GM21367 (cell line): ENCODE measurements at regions not wholly inside any gene's neighbourhood (a gene's known extent, or its start where the extent isn't known, plus 50 kb on each side); places are given as distances from the start of the nearest gene placed in this dataset.
"Not testable (repeated sequence)": the region's sequence is repeated elsewhere in the genome, so short reads cannot be mapped to it uniquely, and the experiment has no call there.

Source experiments
- ATAC-seq: cut with Tn5 transposase; IDR thresholded peaks from one replicate; pipeline ENCODE4 v1.9.1; 2021; ENCODE audit not compliant: unreplicated experiment

- ATAC-seq: no peak
Measured at GRCh38 chr12:126396536-126396935, 1331.3 kb downstream of the AACS start.

- ATAC-seq: no peak
Measured at GRCh38 chr12:126397071-126397581, 1331.9 kb downstream of the AACS start.

DNA sequence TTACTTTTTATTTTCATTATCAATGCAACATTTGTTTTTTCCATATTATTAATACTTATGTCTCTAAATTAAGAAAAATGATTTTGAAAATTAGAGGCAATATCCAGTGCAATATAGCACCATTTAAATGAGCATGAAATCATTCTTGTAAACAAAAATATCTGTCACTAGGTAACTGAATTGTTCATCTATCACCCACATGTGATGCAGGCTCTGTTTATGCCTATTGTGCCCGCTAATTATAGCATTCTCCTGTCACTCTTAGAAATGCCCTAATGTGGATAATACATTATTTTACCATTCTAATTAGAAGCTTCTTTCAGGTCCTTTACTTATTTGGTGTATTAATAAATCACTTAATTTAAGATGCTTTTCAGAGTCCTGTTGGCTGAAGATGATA is 1332.4 kb downstream of the AACS start:
- no peak for ATAC-seq

DNA sequence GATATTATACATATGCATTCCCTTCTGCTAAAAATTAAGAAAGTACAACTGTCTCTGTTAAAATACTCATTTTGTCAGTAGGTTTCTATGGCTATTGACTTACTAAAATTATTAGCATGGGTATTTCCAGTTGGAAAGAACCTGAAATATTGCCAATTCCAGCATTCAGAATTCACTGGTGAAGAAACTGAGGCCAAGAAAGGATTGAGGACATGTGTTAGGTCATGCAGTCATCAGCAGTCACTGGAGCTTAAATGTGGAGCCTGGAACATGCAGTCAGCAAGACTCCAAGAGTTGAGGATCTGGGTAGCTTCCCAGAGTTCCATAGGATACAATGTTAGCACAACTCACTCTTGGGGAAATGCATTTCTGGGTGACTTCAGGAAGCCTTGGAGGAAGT is 1335.6 kb downstream of the AACS start:
- ATAC-seq: no peak

DNA sequence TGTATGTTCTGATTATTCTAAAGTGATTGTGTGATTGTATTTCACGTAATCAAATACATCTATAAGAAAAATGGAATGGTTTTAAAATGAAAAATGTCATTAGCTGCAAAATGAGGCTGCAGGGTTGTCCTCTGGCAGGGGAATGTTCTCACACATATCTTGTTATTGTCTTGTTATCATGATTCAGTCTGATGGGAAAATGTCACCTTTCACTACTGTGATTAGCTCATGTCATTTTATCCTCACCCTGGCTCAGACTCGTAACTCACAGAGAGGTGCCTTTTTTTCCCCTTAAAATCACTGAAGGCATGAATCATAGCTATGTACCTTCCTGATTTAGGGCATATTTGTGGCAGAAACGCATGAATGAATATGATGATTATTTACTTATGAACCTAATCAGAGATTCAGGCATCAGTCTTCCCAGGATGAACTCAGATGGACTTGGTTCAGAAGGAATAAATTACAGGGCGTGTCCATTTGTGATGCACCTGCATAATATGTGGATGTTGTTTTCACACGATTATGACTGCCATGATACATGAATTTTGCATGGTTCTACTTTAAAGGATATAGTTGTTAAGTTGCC is 1339.2 kb downstream of the AACS start:
- ATAC-seq: no peak

- ATAC-seq: no peak
Measured at GRCh38 chr12:126418400-126418799, 1353.2 kb downstream of the AACS start.

DNA sequence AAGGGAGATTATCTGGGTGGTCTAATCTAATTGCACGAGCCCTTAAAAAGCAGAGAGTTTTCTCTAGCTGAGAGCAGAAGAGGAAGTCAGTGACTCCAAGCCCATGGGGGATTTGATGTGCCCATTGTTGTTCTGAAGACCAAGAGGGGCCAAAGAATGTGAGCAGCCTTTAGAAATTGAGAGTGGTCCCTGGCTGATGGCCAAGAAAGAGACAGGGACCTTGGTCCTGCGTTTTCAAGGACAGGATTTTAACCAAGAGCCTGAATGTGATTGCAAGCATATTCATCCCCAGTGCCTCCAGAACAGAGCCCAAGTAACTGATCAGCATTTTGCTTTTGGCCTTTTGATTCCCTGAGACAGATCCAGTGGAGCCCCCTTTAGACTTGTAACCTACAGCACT is 1353.9 kb downstream of the AACS start:
- no peak for ATAC-seq

- no peak for ATAC-seq
Measured at GRCh38 chr12:126424696-126425095, 1359.5 kb downstream of the AACS start.

- no peak for ATAC-seq
Measured at GRCh38 chr12:126425264-126425663, 1360.0 kb downstream of the AACS start.

DNA sequence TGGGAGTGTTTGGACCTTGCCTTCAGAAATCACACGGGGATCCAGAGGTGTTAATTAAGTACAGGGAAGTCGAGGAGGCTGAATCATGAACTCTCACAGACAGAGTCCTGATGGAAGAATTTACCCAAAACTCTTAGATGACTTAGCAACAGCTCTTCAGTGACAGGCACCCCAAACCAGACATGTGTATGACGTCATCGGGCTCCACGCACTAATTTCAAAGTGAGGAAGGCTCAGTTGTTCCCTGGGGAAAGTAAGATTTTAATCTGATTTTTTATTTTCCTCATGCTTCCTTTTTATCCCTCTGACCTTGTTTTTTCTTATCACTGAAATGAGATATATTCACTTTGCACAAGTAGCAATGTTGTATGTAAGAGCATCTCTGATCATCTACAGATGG is 1363.5 kb downstream of the AACS start:
- ATAC-seq: no peak

GRCh38 chr12:126430921-126431320 is 1365.7 kb downstream of the AACS start:
- ATAC-seq: no peak

DNA sequence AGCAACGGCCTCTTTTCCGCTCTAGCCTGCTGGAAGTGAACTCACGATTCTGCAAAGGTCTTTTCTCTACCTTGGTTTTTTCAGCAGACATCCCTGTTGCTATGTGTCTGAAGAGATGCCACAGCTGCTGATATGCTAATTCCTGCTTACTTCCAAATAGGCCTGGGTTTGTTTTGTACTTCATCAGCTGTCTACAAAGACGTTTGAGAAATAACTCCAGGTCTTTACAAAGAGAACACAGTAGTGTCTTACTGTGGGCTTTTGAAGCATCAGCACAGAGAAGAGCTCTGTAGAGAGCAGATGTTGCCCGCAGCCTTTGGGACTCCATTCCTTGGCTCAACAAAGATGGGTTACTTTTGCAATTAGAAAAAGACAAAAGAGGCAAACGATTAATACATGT is 1366.5 kb downstream of the AACS start:
- ATAC-seq: no peak

DNA sequence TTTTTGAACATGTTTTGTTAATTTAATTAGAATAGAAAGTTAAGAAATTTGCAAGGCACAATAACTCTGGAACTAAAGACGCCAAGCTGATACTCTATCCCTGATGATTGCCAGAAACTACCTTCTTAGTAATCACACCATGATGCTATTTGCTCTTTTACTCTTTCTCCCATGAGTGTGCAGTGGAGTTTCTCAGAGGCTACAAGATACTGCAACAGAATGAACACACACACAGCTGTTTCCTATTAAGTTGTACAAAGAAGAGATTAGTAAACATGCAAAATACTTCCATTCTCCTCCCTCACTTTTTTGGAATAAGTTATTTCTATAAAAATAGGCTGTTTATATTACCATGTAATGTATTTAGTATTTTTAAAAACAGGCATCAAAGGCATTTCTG is 1367.5 kb downstream of the AACS start:
- no peak for ATAC-seq

GRCh38 chr12:126434412-126434985 is 1369.3 kb downstream of the AACS start:
- no peak for ATAC-seq

- ATAC-seq: no peak
Measured at GRCh38 chr12:126436041-126436440, 1370.8 kb downstream of the AACS start.

GRCh38 chr12:126437934-126438333 is 1372.7 kb downstream of the AACS start:
- no peak for ATAC-seq

DNA sequence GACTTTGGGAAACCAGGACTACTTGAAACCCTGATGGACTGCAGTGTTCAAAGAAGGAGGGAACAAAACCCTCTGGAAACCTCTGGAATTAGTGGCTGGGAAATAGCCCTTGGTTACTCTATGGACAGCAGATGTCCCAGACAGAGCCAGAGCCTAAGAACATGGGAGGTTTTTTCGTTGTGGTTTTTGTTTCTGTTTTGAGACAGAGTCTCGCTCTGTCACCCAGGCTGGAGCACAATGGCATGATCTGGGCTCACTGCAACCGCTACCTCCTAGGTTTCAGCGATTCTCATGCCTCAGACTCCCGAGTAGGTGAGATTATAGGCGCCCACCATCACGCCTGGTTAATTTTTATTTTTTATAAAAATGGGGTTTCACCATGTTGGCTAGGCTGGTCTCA is 1378.7 kb downstream of the AACS start:
- ATAC-seq: no peak

DNA sequence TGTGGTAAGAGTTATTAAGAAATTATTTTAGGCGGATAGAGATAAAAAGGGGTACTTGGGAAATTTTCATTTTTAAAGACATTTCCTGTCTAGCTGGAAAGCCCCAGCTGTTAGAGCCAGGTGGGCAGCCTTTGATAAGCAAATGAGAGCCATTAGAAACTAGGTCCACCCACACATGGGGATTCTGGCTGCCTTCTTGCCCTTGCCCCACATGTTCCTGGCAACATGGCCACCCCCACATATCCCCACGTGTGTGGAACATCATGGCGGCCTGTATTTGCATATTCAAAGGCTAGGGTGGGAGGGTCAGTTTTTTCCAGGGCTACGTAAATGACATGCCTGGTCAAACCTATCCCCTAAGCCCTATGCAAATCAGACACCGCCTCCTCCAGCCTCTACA is 1382.1 kb downstream of the AACS start:
- no peak for ATAC-seq

DNA sequence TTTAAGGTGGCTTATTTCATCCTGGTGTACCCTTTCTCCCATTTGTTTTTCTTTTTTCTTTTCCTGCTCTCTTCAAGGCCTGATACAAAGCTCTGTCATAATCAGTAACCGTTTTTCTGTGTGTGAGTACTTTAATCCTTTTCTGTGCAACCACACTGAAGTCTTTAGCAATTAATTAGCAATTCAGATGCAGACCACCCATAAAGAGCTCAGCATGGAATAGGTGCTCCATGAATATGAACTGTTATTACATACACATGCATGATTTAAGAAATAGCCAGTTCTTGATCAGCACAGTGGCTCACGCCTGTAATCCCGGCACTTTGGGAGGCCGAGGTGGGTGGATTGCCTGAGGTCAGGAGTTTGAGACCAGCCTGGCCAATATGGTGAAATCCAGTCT is 1386.6 kb downstream of the AACS start:
- no peak for ATAC-seq

GRCh38 chr12:126452686-126453085 is 1387.5 kb downstream of the AACS start:
- ATAC-seq: not testable (repeated sequence)

DNA sequence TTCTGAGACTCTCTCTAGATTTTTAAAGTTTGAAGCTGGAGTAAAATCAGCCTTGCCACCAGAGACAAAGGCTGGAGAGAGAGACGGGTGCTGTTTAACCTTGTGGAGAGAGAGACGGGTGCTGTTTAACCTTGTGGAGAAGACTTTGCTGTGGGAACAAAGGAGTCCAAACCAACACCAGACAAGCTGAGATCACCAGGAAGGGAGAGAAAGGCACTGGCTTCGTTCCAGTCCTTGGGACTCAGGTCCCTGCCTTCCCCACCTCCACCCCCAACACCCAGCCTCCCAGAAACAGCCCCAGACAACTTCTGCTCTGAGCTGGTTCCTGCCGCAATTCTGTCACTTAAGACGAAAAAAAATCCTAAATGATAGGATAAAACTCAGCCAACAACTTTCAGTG is 1389.3 kb downstream of the AACS start:
- no peak for ATAC-seq

DNA sequence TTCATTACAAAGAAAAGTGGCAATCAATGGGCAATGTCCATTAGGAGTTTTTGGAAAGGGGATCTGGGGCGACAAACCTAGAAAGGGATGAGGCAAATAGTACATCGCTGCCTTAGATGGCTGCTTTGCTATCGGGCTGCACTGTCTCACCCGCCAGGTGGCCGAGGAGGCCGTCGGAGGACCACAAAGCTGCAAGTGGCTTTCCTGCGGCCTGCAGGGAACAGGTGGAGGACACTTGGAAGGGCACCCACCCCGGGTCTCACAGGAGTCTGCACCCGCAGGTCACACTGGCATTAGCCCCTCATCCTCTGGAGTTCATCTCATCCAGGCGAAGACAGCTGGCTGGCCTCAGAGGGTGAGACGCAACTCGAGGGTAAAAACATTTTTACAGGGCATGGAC is 1392.5 kb downstream of the AACS start:
- ATAC-seq: no peak

- no peak for ATAC-seq
Measured at GRCh38 chr12:126464153-126464552, 1398.9 kb downstream of the AACS start.
